A549 (cell line): ENCODE measurements at regions not wholly inside any gene's neighbourhood (a gene's known extent, or its start where the extent isn't known, plus 50 kb on each side); places are given as distances from the start of the nearest gene placed in this dataset.

Experiments
- KDM1A ChIP-seq: fragments of 200-600 bp; sonication (generic); IDR thresholded peaks from 2 replicates; pipeline ENCODE4 v1.6.1; 2016; ENCODE audit warnings: low read depth, mild to moderate bottlenecking
- RAD21 ChIP-seq, 2 experiments: fragments of >200 bp in 1 of 2; sonication (Bioruptor Twin) in 1 of 2; formaldehyde crosslinking in 1 of 2; IDR thresholded peaks in 1 of 2; conservative IDR thresholded peaks in 1 of 2; 2 replicates in 1 of 2; 3 replicates in 1 of 2; pipeline ENCODE4 v1.6.1; 2012 to 2018; ENCODE audit warnings: inconsistent platforms in 1 of 2
- TF ChIP-seq, protein P1 (sequence below): fragments of >200 bp; sonication (Bioruptor Twin); formaldehyde crosslinking; IDR thresholded peaks from 3 replicates; pipeline ENCODE4 v1.5.1; 2016
- TF ChIP-seq, protein P2 (sequence below): fragments of 200-600 bp; sonication (generic); IDR thresholded peaks from 2 replicates; pipeline ENCODE4 v1.6.1; 2016; ENCODE audit warnings: antibody characterized with exemption, mild to moderate bottlenecking, moderate library complexity
- TF ChIP-seq, protein P3 (sequence below): fragments of 450-650 bp; IDR thresholded peaks from 2 replicates; pipeline ENCODE4 v1.6.1; 2014; ENCODE audit warnings: antibody characterized with exemption
- TF ChIP-seq, protein P4 (sequence below): IDR thresholded peaks from 2 replicates; pipeline ENCODE4 v1.6.1; 2012

DNA sequence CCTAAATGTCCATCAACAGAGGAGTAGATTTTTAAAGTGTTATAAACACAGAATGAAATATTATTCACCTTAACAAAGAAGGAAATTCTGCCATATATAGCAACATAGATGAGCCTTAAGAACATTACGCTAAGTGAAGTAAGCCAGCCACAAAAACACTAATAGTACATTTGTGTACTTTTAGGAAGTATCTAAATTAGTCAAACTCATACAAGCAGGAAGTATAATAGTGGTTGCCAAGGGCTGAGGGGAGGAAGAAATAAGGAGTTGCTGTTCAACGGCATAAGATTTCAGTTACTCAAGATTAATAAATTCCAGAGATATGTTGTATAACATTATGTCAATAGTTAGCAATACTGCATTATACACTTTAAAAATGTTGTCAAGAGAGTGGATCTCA, 181.7 kb upstream of the ZC3H12C start:
- TF ChIP-seq, protein P1, sequence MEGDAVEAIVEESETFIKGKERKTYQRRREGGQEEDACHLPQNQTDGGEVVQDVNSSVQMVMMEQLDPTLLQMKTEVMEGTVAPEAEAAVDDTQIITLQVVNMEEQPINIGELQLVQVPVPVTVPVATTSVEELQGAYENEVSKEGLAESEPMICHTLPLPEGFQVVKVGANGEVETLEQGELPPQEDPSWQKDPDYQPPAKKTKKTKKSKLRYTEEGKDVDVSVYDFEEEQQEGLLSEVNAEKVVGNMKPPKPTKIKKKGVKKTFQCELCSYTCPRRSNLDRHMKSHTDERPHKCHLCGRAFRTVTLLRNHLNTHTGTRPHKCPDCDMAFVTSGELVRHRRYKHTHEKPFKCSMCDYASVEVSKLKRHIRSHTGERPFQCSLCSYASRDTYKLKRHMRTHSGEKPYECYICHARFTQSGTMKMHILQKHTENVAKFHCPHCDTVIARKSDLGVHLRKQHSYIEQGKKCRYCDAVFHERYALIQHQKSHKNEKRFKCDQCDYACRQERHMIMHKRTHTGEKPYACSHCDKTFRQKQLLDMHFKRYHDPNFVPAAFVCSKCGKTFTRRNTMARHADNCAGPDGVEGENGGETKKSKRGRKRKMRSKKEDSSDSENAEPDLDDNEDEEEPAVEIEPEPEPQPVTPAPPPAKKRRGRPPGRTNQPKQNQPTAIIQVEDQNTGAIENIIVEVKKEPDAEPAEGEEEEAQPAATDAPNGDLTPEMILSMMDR, result no peak
- TF ChIP-seq, protein P2, sequence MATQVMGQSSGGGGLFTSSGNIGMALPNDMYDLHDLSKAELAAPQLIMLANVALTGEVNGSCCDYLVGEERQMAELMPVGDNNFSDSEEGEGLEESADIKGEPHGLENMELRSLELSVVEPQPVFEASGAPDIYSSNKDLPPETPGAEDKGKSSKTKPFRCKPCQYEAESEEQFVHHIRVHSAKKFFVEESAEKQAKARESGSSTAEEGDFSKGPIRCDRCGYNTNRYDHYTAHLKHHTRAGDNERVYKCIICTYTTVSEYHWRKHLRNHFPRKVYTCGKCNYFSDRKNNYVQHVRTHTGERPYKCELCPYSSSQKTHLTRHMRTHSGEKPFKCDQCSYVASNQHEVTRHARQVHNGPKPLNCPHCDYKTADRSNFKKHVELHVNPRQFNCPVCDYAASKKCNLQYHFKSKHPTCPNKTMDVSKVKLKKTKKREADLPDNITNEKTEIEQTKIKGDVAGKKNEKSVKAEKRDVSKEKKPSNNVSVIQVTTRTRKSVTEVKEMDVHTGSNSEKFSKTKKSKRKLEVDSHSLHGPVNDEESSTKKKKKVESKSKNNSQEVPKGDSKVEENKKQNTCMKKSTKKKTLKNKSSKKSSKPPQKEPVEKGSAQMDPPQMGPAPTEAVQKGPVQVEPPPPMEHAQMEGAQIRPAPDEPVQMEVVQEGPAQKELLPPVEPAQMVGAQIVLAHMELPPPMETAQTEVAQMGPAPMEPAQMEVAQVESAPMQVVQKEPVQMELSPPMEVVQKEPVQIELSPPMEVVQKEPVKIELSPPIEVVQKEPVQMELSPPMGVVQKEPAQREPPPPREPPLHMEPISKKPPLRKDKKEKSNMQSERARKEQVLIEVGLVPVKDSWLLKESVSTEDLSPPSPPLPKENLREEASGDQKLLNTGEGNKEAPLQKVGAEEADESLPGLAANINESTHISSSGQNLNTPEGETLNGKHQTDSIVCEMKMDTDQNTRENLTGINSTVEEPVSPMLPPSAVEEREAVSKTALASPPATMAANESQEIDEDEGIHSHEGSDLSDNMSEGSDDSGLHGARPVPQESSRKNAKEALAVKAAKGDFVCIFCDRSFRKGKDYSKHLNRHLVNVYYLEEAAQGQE, result no peak
- TF ChIP-seq, protein P3, sequence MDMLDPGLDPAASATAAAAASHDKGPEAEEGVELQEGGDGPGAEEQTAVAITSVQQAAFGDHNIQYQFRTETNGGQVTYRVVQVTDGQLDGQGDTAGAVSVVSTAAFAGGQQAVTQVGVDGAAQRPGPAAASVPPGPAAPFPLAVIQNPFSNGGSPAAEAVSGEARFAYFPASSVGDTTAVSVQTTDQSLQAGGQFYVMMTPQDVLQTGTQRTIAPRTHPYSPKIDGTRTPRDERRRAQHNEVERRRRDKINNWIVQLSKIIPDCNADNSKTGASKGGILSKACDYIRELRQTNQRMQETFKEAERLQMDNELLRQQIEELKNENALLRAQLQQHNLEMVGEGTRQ, result no peak
- TF ChIP-seq, protein P4, sequence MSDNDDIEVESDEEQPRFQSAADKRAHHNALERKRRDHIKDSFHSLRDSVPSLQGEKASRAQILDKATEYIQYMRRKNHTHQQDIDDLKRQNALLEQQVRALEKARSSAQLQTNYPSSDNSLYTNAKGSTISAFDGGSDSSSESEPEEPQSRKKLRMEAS, result no peak
- no peak for TF ChIP-seq RAD21 (conservative IDR thresholded peaks at IDR 0.05 in 1 of 2, IDR thresholded peaks at IDR 0.05 in 1 of 2)
- no peak for TF ChIP-seq KDM1A
